OCI-M1 (cell line): ENCODE measurements at regions not wholly inside any gene's neighbourhood (a gene's known extent, or its start where the extent isn't known, plus 50 kb on each side); places are given as distances from the start of the nearest gene placed in this dataset.
"Not testable (repeated sequence)": the region's sequence is repeated elsewhere in the genome, so short reads cannot be mapped to it uniquely, and the experiment has no call there.

ENCODE experiments used
- DNase-seq: peaks from one replicate; lab custom pipeline; 2025; lab: John Stamatoyannopoulos, UW

DNA sequence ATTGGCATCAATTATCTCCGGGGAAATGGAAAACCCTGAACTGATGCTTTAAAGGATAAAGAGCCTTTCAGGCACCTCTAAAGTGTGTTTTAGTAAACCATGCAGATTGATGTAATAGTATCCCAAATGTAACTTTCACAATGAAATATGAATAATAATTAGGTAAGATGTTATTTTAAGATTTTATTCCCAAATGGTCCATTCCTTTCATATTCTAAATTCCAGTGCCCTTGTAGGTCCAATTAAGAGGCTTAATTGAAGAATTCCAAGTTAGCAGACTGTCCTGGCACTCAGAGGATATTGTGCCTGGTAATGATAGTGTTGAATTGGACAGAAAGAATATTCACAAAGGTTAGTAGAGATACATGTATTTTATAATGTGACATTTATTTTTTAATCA, 352.5 kb upstream of the NUDT12 start:
- no peak for DNase-seq

DNA sequence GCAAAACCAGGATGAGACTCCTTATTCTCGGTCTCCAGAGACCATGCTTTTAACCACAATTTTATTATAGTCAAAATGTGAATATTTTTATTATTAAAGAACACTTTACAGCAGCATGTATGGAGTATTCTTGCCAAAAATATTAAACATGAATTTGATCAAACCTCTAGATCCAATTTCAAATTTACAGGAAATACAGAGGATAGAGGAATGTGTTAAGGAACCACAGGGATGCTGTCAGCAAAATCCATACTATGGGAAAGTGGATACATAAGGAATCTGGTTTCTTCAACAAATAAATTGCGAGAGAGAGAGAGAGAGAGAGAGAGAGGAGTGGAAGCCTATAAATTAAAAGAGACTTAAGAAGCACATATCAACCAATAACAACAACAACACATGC, 348.2 kb upstream of the NUDT12 start:
- no peak for DNase-seq

DNA sequence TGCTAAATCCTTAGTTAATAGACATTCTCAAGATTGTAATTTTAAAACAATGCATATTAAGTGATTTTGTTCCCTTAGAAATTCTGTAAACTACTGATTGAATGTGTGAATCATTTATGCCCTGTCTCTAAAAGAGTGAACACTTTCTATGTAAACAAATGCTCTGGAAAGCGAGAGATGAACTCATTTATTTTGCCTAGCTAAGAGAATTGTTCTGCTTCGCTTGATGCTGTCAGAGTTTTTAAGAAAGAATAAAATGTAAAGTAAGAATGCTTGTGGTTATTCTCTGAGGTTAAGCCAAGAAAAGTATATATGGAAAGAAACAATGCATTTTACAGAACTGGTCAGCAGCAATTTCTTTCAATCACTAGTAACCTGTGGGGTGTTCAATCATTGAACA, 347.4 kb upstream of the NUDT12 start:
- DNase-seq, result no peak

DNA sequence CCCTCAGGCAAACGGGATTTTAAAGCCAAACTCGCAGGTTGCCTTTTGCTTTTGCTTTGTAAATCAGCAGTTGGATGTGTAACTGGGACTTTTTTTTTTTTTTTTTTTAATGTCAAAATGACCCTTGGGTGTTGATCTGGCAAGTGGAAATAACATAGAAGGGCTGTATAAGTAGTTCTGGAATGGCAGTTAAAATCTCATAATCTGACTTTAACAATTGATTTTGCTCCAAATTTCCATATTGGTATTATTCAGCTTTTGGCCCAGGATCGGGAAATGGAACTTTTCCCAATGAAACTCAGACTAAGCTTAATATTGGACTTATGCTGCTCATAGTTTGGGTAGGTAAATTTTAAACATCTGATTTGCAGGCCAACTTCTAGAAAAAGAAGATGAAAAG, 346.8 kb upstream of the NUDT12 start:
- no peak for DNase-seq

DNA sequence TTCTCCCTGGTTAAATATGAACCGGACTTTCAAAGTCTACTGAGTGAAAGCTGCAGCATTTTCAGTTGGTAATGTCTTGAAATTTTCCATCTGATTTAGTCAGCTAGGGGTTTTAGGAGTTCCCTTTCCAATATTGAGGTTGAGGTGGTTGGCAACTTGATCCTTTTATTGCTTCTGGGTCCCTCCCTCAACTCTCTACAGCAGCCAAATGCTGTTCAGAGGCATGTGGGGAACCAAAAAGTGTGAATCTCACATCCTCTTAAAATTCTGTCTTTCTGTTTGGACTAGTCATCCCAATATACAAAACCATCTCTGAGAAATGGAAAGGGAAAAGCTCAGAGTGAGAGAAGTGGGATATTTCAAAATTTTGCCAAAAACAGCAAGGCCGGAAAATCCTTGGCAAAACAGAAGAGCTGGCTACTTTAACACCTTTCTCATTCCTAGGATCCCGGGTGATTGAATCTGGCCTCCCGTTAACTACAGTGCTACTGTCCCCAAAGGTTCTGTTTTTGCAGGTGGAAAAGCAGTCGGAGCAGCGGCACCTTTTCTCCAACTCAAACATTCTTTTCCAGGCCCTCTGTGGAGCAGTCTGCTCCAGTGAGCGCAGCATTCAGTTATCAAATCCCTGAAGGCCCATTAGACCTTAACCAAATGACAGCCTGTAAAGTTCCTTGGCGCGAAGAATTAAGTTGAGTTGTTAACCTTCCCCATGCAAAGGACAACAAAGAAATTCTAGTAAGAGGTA, 345.9 kb upstream of the NUDT12 start:
- DNase-seq, result no peak

DNA sequence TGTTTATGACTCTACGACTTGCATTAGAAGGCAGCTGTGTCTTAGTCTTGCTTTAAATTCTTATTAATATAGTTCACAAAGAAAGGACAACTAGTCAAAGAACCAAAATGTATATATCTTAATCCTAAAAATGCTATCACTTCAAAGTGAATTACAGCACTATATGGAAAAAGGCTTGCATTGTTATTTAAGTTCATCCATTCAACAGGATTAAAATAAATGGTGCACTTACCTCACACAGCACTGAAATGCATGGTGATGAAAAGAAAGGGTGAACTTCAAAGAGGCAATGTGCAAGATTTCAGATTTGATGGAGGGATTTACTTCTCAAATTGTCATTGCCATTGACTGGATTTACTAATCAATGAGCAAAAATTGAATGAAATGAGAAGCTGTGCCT, 344.4 kb upstream of the NUDT12 start:
- DNase-seq, result no peak

DNA sequence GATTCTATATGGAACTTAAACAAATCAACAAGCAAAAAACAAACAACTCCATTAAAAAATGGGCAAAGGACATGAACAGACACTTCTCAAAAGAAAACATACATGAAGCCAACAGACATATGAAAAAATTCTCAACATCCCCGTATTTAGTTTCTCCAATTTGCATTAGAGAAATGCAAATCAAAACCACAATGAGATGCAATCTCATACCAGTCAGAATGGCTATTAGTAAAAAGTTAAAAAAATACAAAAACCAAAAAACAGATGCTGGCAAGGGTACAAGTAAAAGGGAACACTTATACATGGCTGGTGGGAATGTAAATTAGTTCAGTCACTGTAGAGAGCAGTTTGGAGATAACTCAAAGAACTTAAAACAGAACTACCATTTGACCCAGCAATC, 342.1 kb upstream of the NUDT12 start:
- DNase-seq, result no peak

DNA sequence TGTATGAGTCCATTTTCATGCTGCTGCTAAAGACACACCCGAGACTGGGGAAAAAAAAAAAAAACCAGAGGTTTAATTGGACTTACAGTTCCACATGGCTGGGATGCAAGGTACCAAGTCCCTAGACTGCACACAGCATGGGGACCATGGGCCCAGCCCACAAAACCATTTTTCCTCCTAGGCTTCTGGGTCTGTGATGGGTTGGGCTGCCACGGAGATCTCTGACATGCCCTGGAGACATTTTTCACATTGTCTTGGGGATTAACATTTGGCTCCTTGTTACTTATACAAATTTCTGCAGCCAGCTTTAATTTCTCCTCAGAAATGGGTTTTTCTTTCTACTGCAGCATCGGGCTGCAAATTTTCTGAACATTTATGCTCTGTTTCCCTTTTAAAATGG, 340.3 kb upstream of the NUDT12 start:
- no peak for DNase-seq

DNA sequence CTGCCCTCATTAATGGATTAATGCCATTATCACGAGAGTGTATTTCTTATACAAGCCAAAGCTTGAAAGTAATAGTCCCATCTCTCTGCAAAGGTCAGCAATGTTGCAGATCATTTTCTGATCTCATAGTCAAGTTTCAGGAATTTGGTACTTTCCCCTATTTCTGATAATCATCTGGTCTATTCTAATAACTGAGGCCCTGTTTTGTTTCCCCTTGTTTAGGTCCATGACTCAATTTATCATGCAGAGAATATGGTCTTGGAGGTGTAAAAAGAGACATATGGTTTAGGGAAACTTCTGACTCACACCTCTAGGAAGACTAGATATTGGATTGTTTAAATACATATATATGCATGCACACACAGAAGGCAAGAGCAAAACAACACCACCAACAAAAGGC, 339.3 kb upstream of the NUDT12 start:
- DNase-seq, result no peak

DNA sequence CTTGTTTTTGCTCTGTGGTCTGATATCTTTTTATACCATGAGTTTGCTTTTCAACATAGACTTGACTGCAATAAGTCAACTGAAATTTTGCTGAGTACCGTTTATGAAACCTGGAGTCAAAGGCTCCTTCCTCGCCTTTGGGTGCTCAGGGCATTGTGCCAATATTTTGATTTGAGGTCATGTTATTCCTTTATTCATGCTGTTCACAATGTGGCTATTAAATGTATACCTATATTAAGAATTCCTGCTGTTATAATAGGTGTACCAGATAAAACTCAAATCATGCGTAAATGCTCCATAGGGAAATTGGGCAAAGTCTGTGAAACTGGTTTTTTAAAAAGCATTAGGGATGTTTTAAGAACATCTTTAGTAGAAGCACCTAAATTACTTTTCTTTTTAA, 334.0 kb upstream of the NUDT12 start:
- DNase-seq, result peak; percentile 37

DNA sequence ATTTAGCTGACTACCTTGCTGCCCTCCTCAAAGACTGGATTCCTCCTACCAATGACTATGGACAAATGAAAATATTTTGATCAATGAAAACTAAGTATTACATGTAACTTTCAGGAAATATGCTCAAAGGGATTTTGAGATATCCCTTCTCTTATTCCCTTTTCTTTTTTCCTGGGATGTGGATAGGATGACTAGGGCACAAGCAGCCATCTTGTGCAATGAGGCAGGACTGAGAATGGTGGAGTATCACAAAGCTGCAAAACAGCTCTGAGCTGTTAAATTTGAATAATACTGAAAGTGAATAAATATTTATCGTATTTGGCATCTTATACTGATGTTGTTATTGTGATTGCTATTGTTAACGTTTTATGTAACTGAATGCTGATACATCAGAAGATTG, 333.1 kb upstream of the NUDT12 start:
- DNase-seq, result no peak

DNA sequence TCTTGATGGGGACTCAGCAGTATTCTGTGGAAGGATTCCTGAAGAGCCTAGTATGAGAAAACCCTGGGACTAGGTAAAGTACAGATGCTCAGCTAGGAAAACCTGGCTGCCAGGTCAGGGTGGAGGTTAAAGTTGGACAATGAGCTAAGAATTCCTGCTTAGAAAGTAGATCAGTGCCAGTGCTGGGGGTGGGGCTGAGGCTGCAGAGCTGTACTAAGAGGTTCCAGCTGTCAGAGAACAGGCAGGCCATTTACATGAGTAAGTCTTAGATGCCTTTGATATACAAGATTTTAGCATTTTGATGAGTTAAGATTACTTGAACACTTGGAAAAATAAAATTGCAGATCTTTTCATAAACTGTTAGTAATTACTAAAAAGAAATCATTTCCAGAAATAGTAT, 332.3 kb upstream of the NUDT12 start:
- no peak for DNase-seq

DNA sequence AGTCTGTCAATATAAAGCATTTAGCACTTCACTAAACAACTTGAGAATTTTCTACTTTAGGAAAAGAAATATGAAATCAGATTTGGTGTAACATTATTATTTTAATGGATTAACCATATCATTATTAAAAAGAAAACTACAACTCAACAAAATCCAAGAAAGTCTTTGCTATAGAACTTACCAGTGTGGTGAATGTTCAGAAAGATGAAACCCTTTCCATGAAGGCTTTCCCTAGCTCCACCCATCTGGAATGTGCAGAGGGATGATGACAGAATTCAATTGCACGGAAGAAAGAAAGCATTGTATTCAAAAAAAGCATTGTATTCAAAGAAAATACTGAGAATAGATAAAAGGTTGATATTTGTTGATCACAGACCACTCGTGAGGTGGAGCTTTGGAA, 328.6 kb upstream of the NUDT12 start:
- no peak for DNase-seq

DNA sequence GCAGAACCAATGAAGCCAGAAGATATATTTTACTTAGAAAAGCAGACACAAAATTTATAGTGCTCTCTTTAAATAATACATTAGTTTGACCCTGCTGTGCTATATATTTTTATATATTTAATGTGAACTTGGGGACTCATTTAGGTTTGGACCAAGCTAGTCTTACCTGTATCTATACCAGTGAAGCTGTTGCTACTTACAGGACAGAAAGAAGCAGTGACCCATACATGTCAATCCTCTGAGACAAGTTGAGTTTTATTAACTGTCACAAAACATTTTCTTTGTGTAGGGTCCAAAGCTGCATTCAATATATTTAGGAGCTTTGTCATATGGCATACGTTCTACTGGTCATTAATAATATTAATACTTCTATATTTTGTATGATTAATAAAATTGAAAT, 327.7 kb upstream of the NUDT12 start:
- no peak for DNase-seq

DNA sequence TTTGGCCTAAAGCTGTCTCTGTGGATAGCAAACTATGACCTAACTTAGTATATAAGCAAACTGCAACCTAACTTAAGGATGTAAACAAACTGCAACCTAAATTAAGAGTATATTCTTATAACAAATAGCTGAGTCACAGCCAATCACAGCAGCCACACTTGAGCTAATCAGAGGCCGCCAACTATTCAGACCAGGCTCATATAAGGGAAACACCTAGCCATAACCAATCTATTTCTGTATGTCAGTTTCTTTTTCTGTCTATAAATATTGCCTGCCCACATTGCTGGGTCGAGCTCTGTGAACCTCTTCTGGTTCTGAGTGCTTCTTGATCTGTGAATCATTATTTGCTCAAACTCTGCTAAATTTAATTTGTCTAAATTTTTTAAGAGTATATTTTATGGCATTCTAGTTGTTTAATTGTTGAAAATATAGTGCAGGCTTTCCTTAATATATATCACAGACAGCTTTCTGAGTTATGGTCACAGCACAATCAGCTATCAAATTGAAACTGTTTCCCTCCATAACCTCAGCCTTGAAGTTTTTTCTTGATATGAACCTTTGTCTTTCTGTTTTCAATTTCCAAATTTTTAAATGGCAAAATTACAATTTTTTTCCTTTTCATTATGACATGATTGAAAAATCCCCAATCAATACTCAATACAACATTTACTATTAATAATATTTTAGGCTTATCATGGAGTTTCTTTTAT, 327.1 kb upstream of the NUDT12 start:
- DNase-seq, result peak; percentile 25

DNA sequence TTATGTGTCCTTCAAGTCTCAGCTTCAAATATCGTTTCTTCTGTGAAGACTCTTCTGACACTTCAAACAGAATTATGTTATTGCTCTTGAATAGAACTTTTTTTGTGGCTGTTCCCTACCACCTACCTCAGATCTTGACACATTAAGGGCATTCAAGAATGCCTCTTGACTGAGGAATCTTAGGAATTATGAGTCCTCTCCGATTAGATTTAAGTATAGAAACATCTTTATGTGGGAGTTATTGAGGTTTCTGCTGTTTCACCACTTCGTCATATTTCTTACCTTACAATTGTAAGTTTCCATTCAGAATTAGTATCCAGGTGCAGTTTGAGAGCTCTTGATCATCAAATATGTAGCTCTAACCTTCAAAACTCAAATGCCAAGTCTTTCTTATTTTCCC, 324.2 kb upstream of the NUDT12 start:
- DNase-seq, result no peak

DNA sequence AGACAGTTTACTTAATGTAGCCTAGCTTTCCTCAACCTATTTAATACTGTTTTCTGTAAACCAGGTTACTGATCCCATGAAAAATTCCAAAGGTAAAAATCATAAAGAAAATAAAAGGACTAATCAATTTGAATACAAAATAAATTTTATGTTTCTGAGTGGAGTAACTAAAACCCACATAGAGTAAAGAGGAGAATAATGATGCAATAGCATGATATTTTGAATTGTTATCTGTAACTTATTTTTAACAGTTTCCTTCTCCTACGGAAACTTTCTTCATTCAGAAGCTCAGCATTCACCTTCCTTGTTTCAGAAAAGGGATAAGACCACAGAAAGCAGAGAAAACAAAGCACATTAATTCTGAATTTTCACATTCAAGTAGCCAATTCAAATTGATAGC, 320.6 kb upstream of the NUDT12 start:
- peak; percentile 74 for DNase-seq

DNA sequence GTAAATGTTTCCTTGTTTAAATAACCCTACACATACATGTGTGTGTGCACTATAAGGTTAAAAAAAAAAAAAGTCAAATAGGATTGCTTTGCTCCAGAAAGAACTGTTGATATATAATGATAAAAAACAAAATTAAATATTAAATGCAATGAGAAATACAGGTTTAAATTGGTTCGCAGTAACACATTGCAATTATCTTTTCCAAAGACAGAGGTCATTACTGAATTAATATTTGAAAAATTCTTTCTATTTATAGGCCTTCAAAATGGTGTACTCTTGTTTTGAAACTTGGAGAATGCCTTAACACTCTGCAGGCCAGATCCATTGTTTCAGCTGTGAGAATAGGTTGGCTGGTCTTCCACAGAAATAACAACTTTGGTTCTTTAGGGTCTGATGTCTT, 319.0 kb upstream of the NUDT12 start:
- DNase-seq, result peak; percentile 38

DNA sequence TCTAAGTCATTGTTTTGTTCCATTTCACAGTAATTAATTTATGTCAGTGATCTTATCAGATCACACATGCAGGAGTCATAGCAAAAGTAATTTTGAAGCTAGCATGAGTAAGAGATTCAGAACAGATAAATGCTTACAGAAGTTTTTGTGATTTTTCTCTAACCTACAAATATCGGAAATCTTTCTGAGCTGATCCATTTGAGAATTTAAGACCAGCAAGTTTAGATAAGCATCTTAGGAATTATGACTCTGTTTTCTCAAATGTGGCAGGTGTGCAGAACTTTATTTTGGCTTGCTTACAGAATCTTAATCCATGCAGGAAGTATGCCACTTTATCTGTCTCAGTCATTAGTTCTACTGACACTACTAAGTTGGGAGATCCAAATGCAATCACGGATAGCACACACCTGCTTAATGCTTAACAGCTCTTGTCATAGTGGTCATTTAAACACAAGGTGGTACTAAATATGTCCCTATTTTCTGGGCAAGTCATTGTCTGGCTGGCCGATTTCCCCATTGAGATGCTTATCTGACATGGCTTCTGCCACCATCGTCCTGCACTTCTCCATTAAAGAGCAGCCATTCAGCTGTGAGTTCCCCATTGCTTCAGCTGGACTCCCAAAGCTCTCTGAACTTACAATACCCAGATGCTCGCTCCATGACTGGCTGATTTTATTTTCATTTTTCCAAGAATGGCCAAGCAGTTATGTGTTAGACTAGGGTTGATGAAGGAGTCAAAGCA, 305.4 kb upstream of the NUDT12 start:
- peak; percentile 80 for DNase-seq

DNA sequence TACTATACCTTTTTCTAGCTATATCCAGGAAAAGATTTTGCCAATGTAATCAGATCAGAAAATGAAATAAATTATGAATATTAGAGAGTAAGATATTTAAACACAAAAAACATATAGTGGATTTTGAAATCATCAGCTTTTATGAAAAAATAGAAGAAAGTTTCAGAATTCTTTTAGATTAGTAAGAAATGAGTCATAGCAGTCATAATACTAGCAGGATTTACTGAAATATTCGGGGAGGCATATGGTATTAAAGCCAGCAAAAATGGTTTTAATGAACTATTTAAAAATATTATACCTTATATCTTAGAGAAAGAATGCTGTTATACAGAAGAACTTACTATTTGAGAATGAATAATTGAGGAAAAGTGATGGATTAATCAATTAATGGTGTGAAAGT, 303.6 kb upstream of the NUDT12 start:
- DNase-seq, result no peak

DNA sequence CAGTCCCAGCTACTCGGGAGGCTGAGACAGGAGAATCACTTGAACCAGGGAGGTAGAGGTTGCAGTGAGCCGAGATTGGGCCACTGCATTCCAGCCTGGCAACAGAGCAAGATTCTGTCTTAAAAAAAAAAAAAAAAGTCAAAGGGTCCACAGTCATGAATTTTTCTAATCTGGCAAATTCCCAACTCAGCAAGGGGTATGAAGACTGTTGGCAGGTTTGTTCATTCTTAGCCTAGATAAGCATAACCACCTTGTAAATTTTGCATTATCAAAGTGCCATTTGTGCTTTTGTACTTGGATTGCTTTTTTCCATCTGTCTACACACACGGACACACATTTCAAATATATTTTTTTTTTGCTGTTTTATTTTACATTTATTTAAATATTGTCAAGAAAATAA, 299.8 kb upstream of the NUDT12 start:
- no peak for DNase-seq

DNA sequence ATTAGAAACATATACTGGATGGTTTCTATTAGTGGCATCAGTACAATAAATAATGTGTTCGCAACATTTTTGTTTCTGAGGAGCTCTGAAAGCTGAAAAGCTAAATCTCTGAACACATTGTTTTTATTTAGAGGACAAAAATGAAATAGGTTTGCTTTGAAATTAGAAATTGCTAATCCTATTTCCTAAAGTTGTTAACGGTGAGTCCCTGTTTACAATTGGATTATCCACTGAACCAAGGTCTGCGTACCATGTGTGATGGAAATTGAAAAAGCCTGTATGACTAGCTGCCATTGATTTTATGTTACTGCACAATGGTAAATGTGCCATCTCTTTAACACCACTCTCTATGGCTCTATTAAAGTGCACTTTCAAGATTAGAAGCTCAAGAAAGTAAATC, 297.7 kb upstream of the NUDT12 start:
- DNase-seq, result no peak

DNA sequence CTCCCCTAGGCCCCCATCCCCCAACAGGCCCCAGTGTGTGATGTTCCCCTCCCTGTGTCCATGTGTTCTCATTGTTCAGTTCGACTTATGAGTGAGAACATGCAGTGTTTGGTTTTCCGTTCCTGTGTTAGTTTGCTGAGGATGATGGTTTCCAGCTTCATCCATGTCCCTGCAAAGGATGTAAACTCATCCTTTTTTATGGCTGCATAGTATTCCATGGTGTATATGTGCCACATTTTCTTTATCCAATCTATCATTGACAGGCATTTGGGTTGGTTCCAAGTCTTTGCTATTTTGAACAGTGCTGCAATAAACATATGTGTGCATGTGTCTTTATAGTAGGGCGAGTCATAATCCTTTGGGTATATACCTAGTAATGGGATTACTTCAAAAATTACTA, 295.8 kb upstream of the NUDT12 start:
- not testable (repeated sequence) for DNase-seq
